ENCODE measurements at regions not wholly inside any gene's neighbourhood (a gene's known extent, or its start where the extent isn't known, plus 50 kb on each side); places are given as distances from the start of the nearest gene placed in this dataset.

DNA sequence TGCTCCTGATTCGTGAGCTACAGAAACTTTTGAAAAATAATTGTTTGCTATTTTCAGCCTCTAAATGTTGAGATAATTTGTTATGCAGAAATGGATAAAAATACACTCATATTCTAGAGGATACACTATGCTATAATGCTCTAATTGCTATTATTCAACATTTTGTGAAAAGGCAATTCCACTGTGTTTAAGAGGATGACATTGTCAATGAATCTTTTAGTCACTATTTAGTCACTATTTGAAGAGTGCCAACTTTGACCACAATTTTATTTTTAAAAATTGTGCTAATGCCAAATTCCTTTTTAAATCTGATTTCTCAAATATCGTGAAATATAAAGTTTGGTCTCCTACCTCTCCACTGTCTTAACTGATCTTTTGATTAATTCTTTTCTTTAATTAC, 604.9 kb upstream of the KCNMB2 start:
- no peak for DNase-seq

DNA sequence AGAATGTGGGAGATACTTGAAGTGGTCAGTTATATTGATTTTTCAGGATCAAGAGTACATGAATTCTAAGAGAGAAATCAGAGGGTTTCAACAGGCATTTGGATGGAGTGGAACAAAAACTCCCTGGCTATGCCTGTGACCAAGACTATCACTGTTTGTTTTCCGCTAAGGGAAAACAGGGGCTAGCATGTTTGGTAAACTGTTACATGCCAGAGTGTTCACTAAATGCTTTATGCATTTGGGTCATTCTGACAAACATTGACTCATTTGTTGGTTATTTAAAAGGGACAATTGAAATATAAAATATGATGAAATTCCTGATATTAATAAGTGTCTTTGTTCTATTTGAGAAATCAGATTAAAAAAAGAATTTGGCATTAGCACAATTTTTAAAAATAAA, 603.9 kb upstream of the KCNMB2 start:
- DNase-seq, result no peak

DNA sequence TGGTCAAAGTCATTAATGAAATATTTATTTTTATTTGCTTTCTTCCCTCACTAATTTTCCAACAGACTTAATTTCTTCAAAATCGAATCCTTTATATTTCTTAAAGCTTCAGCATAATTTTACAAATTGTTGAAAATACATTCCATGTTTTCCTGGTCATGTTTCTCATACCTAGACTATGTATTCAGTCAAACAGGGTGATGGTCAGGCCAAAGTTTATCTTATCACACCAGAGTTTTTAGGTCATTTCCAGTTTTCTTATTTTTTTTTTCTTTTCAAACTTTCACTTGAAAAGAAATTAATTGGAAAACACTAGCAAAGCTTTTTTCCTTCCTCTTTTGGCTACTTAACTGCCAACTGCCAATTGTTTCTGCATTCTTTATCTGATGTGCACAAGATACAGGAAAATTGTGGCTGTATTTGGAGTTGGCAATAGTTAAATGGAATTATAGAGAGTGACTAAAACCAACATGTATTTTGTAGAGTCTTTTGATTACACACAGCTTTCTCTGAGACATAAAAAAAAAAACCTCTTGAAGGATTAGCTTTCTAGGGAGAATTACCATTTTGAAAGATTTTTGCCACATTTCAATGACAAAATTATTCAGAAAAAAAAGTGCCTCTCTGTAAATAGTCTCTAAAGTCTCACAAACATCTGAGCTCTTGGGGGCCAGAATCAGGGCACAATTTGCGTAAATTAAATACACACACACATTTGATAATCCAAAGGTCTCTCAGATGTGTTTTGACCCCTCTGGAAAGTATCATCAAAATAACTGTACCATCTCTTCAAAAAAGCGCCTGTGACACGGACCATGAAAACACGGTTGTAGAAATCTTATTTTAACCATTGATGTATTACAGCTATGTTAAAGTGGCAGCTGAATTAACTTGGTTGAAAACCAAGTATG, 603.2 kb upstream of the KCNMB2 start:
- DNase-seq, result no peak

DNA sequence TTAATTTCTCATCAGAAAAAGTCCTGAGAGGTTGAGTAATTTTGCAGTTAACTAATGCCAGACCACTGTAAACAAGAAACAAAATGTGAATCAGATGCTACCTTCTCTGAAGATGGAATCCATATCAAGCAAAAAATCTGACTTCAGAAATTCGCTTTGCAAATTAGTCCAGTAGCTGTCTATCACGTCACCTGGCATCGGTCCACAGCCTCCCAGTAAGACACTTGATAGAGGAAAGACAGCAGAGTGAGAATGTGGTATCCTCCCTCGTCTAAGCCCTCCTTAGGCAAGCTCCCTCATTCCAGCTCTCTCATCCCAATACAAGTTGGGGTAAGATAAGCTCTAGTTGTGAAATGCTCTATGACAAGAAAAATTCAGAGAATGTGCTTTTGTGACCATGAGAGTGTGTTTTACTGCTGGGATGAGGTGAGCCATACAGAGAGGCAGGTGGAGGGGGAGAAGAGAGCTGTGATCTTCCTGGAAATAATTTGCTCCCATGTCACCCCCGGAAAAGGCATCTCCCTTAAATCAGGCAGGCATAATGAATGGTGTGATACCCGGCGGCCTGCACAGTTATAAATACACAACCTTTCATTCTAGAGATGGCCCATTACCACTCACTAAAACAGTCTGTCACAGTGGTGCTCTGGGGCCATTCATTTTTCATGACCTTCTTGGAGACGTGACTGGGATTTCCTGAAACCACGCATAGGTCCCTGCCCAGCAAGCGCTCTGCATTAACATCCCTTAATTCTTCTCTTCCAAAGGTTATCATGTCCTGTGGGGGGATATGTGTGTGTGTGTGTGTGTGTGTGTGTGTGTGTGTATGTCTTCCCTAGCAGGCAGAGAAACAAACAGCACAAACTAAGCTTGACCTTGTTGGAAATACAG, 602.0 kb upstream of the KCNMB2 start:
- DNase-seq, result no peak

DNA sequence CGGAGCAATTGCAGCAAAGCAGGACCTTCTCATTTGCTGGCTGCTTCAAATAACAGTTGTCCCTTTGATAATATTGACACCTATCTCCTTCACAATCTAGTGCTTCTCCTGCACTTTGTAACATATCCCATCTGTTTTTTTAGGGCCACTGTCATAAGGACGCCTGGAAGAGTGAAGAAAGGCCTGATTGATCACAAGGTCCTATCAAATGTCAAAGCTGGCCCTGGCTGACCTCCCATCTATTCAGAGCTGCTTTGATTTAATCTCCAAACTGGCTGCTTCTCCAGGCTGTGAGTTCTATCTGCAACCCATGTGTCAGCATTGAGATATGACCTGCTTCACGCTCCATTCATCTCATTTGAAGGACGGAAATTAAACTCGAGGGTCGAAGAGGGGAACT, 601.2 kb upstream of the KCNMB2 start:
- DNase-seq, result no peak

DNA sequence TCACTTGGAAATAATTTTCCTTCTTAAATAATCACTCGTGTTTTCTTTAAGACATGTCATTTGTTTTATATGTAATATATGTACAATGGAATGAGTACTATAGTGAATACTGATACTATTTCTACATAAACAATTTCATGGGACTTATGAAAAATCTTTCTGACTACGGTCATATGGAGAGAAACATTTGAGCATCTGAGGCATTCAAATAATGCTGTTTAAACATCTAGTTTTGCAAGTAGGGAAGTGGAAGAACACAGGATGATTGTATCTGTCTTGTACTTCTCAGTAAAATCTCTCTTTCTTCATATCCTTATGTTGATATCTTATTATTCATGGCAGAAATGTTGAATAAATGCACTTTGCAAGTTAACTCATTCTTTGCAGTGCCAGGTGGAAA, 599.5 kb upstream of the KCNMB2 start:
- DNase-seq, result no peak

DNA sequence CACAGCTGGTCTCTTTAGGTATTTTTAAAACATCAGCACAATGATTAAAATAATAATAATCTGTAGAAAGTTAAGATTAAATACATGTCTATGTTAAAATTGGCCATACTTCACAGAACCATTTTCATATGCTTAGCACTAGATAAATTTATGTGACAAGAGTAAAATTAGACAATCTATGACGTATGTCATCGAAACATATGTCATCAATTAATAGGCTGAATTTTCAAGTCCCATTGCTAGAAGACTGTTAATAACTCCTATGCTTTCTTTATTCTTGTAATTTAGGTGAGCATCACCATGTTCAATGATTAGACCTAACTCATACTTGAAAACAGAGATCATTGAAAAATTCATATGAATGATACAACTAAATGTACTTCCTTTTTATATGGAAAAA, 593.3 kb upstream of the KCNMB2 start:
- no peak for DNase-seq

DNA sequence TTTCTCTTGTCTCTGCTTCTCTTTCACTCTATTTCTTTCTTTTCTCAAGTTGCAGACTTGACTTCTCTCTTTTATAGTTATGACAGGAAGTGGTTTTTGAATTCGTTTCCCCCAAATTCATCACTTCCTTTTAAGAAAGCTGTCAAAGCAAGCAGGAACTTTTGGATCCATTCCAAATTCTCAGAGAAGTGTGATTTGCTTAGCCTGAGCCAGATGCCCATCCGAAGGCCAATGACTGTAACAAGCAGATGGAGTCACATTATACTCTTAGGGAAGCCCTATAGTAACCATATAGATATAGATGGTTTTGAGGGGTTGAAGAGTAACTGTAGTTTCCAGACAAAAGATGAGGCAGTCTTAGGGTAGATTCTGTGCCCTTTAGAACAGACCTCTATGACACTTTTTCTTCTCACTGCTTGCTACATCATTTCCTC, 592.0 kb upstream of the KCNMB2 start:
- no peak for DNase-seq

DNA sequence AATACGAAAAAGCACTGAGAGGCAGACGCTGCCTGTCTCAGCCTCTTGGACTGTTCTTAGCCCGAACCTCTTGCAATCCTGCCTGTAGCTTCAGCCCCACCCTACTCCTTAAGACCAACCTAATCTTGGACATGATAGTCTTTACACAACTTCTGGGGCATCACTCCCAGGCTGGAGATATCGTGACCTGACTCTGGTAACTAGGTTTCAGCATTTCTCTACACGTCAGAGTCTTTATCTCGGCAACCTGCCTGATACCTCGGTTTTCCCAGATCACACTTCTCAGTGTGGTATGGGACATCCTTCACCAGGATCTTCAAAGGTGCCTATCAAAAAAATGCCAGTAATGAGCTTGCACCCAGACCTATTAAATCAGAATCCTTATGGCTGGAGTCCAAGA, 590.2 kb upstream of the KCNMB2 start:
- DNase-seq, result no peak

DNA sequence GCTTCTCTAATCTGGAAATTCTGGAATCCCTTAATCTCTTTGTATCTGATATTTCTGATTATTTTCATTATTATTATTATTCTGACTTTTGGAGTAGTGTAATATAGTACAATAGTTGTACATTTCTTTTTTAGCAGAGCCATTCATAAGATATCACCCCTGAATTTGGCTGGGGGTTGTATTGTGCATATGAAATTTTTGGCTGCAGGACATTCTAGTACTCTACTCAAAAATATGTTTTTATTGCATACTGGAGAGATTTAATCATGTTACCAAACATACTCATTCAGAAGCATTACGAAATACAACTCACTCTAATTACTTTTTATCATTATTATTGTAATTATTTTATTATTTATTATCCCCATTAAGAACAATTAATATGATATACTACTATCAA, 589.7 kb upstream of the KCNMB2 start:
- no peak for DNase-seq

DNA sequence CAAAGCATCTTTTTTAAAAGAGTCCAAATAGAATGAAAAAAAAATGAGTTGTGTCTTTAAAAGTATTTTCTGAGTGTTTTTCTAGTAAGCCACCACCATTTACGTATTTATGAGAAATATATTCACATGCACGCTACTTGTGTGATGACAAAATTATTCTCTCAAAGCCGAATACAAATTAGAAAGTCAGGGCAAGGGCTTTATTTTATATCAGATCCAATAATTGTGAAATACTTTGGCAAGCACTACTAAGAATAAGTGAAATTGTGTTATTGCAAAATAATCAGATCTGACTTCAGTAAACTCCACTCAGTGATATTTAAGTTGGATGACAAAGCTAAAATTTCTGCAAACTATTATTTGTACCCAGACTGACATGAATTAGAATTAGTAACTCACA, 589.3 kb upstream of the KCNMB2 start:
- DNase-seq, result no peak

DNA sequence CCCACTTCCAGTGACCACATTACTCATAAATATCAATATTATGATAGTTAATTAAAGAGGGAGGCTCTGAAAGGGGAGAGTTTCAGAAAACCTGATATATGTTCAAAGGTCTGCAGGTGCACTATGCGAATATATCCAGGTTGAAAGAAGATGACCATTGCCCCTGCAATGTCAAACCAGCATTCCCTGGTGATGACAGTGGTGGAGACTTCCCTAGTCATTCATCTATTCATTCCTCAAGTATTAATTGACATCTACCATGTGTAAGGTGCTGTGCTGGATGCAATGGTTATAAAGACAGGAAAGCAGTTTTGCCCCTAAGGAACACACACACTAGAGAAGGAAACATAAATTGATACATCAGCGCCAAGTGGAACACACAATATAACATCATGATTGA, 588.3 kb upstream of the KCNMB2 start:
- DNase-seq, result no peak

DNA sequence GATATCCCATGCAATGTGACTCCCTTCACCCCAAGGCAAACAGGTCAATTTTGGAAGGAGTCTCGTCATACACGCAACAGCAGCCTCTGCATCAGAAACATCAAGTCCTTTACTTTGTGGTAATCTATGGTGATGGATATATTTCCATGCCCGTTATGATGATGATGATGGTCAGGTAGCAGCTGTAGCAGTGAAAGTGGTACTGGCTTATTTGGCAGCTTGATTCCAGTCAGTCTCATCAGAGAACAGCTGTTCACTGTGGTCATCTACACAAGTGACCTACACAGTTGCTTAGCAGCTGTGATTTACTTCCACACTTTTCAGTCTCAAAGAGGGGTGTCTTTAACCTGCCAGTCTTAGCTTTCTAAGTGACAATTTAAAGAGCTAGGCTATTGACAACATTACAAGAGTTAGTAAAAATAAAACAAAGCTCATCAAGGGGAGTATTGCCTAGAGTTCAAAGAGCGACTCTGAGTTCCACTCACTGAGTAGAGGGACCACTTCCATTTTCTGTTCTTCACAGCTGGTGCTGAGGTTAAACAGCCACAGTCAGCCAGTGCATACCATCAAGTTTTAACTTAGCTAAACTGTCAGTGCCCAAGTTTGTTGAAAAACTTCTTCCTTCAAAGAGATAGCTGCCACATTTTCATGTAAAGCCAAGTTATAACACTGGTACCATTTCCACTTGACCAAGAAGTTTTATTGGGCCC, 587.4 kb upstream of the KCNMB2 start:
- DNase-seq, result no peak

DNA sequence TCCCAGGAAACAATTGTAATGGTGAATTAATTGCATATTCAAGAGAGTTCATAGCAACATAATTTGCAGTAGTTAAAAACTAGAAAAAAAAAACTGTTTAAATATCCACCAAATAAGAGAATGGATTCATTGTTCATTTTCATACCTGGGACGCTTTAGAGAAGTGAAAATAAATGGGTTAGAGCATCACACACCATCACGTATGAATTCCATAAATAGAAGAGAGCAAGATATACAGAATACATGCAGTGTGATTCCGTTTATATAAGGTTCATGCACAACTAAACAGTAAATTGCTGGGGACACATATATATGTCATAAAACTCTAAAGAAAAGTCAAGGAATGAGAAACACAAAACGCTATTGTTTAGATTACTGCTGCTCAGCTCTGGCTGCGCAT, 577.0 kb upstream of the KCNMB2 start:
- no peak for DNase-seq

DNA sequence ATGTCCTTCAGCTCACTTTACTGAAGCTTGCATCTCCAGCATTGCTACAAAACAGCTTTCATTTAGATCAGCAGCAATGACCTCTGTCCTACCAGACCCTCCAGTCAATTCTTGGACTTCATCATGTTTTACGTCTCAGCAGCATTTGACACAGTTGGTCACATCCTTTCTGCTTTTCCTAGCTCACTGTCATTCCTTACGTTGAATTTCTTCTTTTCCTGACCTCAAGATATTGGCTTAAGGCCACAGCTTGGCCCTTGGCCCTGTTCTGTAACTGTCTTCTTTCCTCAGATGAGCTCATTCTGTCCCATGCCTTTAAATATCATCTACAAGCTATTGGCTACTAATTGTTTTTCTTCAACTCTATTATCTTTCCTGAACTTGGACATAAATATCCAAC, 576.2 kb upstream of the KCNMB2 start:
- DNase-seq, result no peak

DNA sequence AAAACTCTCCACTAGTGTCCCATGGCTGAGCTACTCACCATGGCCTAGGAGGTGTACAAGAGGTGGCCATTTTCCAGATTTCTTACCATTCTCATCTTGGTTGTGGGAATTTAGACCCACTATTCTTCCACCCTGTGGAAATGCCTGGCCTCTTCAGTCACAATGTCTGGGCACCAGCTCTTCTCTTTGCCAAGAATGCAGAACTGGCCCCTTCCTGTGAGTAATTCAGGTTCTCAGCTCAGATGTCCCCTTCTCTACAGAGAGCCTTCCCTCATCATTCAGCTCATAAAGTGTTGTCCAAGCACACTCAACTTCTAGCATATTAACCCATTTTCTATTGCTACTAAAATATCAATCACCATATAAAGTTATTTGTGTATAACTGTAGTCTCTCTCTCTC, 575.5 kb upstream of the KCNMB2 start:
- no peak for DNase-seq

DNA sequence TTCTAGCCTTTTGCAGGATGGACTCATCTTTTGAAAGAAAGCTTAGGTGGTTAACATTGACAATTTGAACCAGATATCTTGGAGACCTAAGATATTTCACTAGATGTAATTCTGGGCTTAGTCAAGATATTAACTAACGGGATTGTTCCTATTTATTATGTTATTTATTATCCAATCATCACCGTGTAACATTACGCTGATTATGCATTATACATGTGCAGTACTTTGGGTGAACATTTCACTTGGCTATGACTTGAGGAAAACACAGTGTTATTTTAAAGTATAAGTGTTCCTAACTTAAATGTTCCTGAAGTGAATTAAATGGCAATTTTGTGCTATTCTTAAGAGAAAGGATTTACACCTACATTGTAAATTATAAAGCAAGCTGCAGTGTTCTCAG, 574.5 kb upstream of the KCNMB2 start:
- DNase-seq, result no peak

DNA sequence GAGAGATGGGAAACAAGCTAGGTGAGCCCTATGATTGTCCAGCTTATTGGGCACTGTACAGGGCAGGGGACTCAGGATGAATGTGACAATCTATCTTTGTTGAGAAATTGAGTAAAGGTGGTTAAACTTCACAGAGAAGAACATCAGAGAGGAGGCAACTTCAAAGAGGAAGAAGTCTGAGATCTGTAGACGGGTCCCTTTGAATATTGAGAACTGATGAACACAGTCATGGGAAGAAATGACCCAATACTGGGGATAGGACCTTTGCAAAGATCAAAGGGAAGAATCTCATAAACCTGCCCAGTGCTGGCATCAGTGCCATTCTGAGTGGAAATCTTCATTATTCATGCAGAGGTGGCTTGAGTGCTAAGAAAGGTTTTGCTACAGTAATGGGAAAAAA, 569.7 kb upstream of the KCNMB2 start:
- no peak for DNase-seq

DNA sequence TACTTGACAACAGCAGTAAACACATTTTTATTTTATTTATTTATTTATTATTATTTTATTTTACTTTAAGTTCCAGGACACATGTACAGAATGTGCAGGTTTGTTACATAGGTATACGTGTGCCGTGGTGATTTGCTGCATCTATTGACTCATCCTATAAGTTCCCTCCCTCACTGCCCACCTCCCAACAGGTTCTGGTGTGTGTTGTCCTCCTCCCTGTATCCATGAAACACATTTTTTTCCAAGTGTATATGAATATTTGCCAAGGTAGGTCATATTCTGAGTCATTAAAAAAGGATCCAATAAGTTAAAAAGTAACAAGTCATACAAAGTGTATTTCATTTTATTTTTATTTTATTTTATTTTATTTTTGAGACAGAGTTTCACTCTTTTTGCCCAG, 567.3 kb upstream of the KCNMB2 start:
- DNase-seq, result no peak

DNA sequence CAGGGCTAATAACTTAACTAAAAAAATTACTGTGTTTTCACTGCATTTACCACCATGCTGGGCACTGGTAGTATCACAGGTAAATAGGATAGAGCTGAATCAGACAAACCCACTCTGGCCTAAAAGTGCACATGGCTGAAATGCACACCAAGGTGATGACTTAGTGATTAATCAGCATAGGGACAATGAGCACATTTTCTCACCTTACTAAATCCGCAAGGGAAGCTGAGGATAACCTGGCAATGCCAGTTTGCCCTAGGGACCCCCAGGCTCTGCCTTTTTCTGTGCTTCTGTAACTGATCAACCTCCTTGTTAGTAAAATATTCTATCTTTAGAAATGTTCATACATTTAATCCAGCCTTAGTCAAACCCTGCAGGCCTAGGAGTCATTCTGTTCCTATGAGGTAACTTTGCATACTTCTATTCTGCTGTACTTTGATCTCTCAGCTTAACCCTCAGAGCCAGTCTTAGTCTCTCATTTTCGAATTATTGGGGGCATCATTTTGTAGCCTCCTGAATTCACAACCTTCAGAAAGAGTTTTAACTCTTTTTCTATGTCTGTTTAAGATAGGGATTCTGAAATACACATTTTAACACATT, 562.9 kb upstream of the KCNMB2 start:
- DNase-seq, result no peak

DNA sequence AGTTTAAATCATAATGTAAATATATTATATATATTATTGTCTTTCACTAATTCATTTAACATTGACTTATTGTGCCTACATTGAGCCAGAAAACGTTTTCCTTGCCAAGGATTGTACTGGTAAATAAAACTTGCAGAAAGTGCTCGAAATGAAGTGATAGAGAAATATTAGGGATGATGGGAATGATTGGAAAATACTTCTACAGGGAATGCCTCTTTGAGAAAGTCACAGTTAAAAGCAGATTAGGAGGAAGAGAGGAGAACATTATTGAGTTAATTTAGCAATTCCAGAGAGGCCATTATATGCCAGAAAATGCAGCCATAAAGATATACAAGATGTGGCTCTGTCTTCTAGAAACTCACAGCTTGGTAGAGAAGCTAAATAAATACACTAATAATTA, 560.0 kb upstream of the KCNMB2 start:
- DNase-seq, result no peak

DNA sequence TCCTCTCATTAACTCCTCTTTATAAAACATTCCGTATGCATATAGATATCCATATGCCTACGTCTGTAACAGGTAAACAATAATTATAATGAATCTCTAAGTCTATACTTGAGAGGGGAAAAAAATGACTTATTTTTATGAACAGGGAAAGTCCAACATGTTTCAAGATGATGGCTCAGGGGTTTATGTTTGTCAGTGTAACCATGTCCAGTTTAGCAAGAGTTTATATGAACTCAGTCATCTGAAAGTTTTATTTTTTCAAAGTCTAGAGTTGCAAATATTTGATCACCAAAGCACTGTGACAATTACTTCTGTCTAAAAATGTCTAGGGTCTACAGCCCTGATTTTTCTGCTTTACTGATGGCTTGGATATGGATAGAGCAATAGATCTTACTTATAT, 559.4 kb upstream of the KCNMB2 start:
- no peak for DNase-seq

Data from activated CD4-positive, alpha-beta T cell treated with anti-CD3 and anti-CD28 coated beads, Interleukin-2, amount 50 U/mL, for 16 hours (primary cell).